Tibial nerve (tissue), 4 donors: ENCODE measurements at regions not wholly inside any gene's neighbourhood (a gene's known extent, or its start where the extent isn't known, plus 50 kb on each side); places are given as distances from the start of the nearest gene placed in this dataset.

Source experiments
- CTCF ChIP-seq, 5 experiments: fragments of 200-600 bp in 3 of 5; fragments of 450-650 bp in 2 of 5; sonication (generic) in 3 of 5; IDR thresholded peaks; one replicate each; pipeline ENCODE4 v1.5.1; 2016 to 2019; ENCODE audit warnings: antibody characterized with exemption in 5 of 5, mild to moderate bottlenecking in 3 of 5, moderate library complexity in 2 of 5
- EP300 ChIP-seq, 2 donors: sonication (generic); formaldehyde crosslinking; IDR thresholded peaks; one replicate each; pipeline ENCODE4 v1.6.1; 2017; ENCODE audit warnings: antibody characterized with exemption in 2 of 2, mild to moderate bottlenecking in 1 of 2

DNA sequence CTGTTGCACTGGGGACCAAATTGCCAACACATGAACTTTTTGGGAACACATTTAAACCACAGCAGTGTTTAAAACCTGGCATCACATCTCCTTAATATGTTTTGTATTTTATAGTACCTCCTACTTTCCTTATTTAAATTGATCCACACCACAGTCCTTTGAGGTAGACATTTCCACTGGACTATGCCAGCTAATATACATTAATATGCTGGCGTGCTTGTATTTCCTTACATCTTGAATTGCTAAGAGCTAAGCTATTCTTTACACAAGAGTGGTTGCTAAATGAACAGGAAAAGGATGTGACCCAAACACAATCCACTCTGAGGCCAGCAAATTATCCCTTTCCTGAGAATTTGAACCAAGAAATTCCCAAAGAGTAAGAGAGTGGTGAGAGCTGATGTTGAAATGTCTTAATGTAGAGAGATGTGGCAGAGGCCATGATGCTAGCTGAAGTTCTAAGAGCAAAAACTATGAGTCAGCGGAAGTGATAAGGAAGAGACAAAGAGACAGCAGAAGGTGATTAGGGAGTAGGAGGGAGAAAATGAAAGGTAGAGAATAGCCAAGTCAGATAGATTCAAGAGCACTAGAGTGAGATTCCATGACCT, 131.2 kb downstream of the CD47 start:
- no peak for TF ChIP-seq CTCF (IDR thresholded peaks at IDR 0.05)
- TF ChIP-seq EP300 (IDR thresholded peaks at IDR 0.05) = no peak
